ENCODE measurements at regions not wholly inside any gene's neighbourhood (a gene's known extent, or its start where the extent isn't known, plus 50 kb on each side); places are given as distances from the start of the nearest gene placed in this dataset.
A peak's percentile ranks its signal among the peaks of the same experiment; 100 is the strongest.

GRCh38 chr3:180188512-180189309, 152.0 kb upstream of the PEX5L start:
- no peak for DNase-seq

GRCh38 chr3:180189310-180189648, 152.5 kb upstream of the PEX5L start:
- DNase-seq, result no peak

- DNase-seq, result no peak
Measured at GRCh38 chr3:180196658-180197057, 159.9 kb upstream of the PEX5L start.

DNA sequence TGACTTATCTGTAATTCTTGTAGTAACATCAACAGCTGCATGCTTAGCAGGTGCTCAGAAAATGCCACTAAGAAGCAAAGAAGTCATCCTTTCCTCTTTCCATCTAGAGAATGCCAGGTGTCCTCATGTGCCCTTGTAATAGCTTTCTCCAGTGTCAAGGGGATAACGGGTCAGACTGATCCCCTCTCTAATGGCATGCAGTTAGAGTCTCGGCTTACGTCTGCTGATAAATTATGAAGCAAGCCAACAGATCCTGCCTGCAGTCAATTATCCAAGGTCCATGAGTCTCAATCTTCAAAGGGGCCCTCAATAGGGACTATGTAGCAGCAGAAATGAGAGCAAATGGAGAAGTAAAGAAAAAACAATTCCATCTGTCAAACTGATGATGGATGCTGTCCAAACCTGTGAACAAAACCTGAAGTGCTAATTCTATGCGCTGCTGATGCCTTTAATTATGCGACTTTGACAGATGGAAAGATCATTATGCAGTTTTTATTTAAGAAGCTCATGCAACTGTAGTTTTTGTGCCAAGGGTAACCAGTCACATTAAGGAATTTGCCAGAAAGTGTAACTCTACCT, 162.8 kb upstream of the PEX5L start:
- DNase-seq, result no peak

DNA sequence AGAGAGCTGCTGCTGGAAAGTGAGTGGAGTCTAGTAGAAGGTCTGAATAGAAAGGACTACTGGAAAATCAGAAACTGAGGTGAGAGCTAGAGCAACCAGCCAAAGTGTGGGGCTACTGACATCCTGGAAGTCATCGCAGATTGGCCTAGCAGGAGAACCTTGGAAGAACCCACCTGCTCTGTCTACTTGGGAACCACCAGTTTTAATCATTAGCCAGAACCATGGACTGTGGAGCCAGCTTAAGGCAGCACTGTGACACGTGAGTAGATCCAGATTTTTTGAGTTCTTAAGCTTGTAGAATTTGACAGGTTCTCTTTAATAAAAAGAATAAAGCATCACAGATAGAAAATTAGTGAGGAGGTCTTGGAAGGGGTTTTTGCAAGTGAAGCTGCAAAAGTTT, 179.1 kb upstream of the PEX5L start:
- DNase-seq, result no peak

DNA sequence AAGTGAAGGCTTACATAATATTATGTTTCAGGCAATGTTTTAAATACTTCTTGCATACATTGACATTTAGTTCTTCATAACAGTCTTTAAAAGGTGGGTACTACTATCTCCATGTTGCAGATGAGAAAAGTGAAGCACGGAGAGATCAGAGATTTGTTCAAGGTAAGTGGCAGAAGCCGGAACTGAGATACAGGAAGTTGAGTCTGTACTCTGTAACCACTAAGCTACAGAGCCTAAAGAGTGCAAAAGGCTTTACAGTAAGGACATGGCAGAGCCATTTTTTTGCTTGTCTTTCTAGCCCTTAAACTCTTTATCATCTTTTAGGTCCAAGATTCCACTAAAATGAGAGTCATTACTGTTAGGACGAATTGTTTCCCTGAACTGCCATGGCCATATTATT, 186.5 kb upstream of the PEX5L start:
- no peak for DNase-seq

DNA sequence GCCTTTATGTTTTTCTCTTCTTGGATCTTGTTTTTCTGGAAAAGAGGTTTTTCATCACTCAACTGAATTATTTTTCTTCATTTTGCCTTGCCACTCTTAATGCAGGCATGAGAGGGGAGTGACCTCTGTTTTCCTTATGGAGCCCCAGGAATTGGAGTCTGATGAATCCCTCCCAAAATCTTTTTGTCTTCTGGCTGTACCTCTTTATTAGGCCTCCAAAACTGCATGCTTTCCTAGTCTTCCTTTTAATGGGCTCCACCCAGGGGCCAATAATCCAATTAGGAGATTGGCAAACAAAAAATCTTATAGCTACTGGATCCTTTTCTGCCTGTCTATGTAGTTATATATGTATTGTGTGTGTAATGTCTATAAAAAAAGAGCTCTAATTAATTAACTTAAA, 192.4 kb upstream of the PEX5L start:
- DNase-seq, result no peak

DNA sequence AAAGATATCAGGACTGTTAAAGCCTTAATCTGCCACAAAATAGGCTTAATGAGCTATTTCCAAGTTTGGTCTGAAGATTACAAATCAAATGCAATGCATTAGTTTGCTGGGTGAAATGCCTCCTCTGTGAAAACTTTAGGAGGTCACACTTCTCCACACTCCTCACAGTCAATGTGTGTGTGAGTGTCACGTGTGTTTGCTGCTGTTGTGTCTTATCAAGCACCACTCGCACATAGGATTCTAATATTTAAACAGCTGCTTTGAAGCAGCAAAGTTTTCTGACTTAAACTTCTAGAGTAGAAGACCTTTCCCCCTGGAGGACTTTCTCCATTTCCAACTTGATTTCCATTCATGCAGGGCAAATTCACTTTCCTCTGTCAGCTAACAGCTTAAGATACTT, 203.2 kb upstream of the PEX5L start:
- DNase-seq, result no peak

- DNase-seq, result no peak
Measured at GRCh38 chr3:180246688-180247195, 210.0 kb upstream of the PEX5L start.

DNA sequence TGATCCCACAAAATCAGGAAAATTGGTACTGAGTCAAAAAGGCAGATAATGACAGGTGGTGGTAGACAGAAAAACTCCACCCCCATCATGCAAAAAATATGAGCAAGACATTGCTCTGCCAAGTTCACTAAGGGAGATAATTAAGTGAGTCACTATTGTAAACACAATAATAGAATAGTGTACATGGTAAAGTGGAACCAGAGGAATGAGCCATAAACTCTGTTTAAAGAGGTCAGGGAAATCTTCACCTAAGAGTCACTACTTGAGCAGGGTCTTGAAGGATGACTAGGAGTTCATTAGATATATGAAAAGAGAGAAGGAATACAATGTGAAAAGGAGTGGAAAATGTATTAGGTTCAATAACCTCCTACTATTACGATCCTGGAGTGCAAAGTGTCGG, 213.4 kb upstream of the PEX5L start:
- no peak for DNase-seq

- no peak for DNase-seq
Measured at GRCh38 chr3:180252683-180253082, 215.9 kb upstream of the PEX5L start.

DNA sequence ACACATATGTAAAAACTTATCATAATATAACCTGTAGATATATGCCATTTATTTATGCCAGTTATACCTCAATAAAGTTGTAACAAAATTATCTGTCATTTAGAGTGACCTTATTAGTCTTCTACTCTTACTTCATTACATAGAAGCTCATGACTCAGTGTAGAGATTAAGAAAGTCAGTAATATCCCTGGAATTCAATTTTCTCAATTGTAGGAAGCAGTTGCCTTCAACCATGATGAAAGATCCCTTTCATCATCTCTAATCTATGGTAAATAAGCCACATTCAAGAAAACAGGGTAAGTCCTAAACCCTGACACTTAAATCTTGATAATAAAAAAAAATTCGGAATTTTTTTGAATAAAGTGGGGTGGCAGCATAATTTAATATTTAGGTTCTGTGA, 216.5 kb upstream of the PEX5L start:
- no peak for DNase-seq

DNA sequence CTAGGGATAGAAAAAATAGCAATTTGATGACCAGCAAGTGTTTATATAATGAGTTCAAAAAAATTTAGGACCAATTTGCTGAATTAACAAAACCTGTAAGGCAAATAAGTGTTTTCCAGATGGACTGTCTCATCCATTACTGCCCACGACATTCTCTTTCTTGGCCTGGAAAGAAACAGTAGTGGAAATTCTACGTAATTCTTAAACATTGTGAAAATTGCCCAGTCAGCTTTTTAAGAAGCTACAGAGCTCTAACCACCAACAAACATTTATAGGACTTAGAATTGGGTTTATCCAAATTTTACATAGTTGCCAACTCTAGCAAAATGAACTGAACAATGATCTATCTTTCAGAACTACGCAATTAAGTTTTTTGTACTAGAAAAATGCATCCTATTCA, 227.7 kb upstream of the PEX5L start:
- DNase-seq, result no peak

DNA sequence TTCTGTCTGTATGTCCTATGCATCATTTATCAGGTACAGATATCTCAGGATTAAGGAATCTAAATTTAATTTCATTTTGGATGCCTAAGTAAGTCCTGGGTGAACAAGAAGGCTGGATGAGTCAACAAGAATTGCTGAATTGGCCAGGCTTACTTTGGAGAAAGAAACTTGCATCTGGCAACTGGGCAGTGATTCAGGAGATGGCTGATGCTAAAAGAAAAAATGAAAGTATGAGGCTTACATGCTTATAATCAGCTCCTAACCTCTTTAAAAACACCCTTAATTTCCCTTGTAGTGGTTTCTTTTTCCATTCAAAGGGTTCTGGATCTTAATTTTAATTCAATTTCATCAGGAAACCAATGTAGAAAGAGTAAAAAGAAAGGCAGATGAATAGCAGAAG, 228.8 kb upstream of the PEX5L start:
- DNase-seq, result no peak

DNA sequence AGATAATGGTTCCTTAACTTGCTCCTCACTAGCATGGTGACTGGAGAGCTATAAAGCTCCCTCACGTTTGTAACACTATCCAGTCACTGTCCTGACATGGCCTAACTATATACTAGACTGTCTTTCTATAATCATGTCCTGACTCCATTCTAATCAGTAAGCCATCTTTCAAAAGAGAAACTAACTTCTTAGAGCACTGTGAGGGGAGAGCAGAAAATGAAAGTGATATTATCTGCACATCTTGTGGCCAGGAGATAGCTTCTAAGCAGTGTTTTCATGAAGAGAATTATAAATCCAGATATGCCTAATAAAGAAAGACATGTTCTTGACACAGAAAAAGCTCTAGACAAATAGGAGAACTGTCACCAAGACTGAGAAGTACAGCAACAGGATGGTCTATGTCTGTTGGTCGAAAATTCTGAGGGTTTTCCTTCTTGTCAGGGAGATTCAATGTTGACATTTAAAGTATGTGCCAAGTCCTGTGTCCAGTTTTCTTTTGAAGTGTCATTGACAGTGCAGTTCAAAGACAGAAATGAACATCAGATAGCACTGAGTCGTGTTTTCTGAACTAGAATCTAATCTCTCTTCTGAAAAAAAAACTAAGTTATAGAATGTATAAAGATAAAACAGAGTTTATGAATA, 230.6 kb upstream of the PEX5L start:
- DNase-seq, result peak in 1 of 2 donors; percentile 42

GRCh38 chr3:180274536-180274935, 237.8 kb upstream of the PEX5L start:
- no peak for DNase-seq

DNA sequence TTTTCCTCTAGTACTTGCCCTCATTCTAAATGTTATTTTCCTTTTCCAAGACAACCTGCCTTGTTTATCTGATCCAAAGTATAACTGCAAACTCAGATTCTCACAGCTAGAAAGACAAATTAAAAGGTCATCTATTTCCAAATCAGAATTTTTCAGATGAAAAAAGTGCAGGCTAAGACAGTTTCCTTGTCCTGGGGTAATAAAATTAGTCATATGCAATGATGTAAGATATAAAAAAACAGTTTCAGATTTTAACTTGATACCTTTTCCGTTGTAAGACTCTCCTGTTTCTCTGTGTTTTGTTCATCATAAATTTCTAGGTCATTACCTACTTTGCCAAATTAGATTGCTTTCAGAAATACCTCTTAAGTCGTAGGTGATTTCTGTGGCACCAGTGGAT, 238.4 kb upstream of the PEX5L start:
- no peak for DNase-seq

GRCh38 chr3:180277041-180277440, 240.3 kb upstream of the PEX5L start:
- no peak for DNase-seq

- DNase-seq, result no peak
Measured at GRCh38 chr3:180278583-180279188, 241.9 kb upstream of the PEX5L start.

GRCh38 chr3:180280555-180280954, 243.8 kb upstream of the PEX5L start:
- DNase-seq, result no peak

DNA sequence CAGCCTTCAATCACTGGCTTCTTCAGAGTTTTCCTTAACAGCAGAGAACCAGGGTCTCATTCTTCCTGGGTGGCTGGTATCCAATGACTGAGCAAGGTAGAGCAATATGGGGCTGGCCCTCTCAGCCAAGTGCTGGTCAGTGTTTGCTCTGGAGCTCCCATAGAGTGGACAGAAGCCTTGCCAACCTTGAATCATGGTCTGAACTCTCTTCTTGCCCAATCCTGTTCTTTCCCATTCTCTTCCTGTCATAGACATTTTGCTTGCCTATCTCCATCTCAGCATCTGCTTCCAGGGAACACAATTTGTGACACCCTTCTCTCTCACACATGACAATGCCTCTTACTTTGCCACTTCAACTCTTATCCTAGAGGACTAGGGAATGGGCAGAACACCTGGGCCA, 245.6 kb upstream of the PEX5L start:
- DNase-seq, result no peak

GRCh38 chr3:180283251-180283650, 246.5 kb upstream of the PEX5L start:
- DNase-seq, result no peak

DNA sequence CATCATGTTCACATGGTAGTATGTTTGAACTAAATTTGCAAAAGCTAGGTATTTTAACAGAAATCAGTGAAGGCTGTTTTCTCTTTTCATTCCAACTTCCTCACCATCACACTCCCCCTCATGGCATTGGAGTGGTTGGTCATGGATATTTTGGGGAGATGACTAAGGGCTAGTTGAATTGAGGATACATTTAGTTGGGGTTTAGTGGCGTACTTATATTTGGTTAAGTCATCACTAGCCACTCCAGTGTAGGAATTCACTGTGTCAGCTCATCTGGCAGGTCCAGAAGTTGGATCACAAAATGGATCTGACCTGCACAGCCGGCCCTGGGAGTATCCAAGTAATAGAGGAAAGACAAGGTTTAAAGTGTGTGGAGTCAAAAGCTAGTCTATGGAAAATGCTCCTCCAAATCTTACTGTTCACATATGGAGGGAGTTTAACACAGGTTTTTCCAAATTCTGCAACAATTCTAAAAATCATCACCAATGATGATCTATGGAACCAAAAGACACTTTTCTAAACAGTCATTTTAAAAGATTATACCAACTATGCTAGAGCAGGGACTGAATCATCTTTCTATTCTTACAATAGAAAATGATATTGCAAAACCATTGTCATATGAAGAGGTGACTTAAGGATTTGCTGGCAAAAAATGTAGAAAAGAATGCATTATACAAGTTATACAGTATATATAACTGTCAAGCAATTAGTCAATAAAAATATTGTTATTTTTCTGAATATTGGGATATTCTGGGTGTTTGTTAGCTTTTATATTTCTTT, 247.8 kb upstream of the PEX5L start:
- DNase-seq, result no peak
